AG08395 (cell line): ENCODE measurements at regions not wholly inside any gene's neighbourhood (a gene's known extent, or its start where the extent isn't known, plus 50 kb on each side); places are given as distances from the start of the nearest gene placed in this dataset.

Source experiments
- DNase-seq: peaks from one replicate; pipeline ENCODE4 v3.0.0; 2012; ENCODE audit warnings: mixed read lengths, low spot score

GRCh38 chr2:181341855-181342600, 115.2 kb upstream of the ITGA4 start:
- no peak for DNase-seq

- DNase-seq = no peak
Observed at GRCh38 chr2:181348107-181348837, 108.9 kb upstream of the ITGA4 start.

GRCh38 chr2:181352158-181352557, 105.0 kb upstream of the ITGA4 start:
- no peak for DNase-seq

- peak; percentile 84 for DNase-seq
Observed at GRCh38 chr2:181354626-181355025, 102.6 kb upstream of the ITGA4 start.

- no peak for DNase-seq
Observed at GRCh38 chr2:181356526-181357130, 100.6 kb upstream of the ITGA4 start.

- DNase-seq = no peak
Observed at GRCh38 chr2:181357979-181358378, 99.2 kb upstream of the ITGA4 start.

- no peak for DNase-seq
Observed at GRCh38 chr2:181362561-181362960, 94.6 kb upstream of the ITGA4 start.

GRCh38 chr2:181363164-181363563, 94.0 kb upstream of the ITGA4 start:
- DNase-seq = no peak

- DNase-seq = no peak
Observed at GRCh38 chr2:181364492-181365170, 92.6 kb upstream of the ITGA4 start.

GRCh38 chr2:181366675-181367175, 90.5 kb upstream of the ITGA4 start:
- no peak for DNase-seq

- no peak for DNase-seq
Observed at GRCh38 chr2:181367411-181367810, 89.8 kb upstream of the ITGA4 start.

- no peak for DNase-seq
Observed at GRCh38 chr2:181367906-181368435, 89.2 kb upstream of the ITGA4 start.

GRCh38 chr2:181370126-181370525, 87.1 kb upstream of the ITGA4 start:
- DNase-seq = no peak

GRCh38 chr2:181371195-181371594, 86.0 kb upstream of the ITGA4 start:
- DNase-seq = no peak

- DNase-seq = peak; percentile 69
Observed at GRCh38 chr2:181371782-181372645, 85.2 kb upstream of the ITGA4 start.

GRCh38 chr2:181372646-181373040, 84.5 kb upstream of the ITGA4 start:
- no peak for DNase-seq

GRCh38 chr2:181374781-181375675, 82.2 kb upstream of the ITGA4 start:
- DNase-seq = peak; percentile 61

- no peak for DNase-seq
Observed at GRCh38 chr2:181376442-181376841, 80.7 kb upstream of the ITGA4 start.

GRCh38 chr2:181376999-181377398, 80.2 kb upstream of the ITGA4 start:
- DNase-seq = no peak

- DNase-seq = no peak
Observed at GRCh38 chr2:181378491-181378890, 78.7 kb upstream of the ITGA4 start.
